ENCODE measurements at regions not wholly inside any gene's neighbourhood (a gene's known extent, or its start where the extent isn't known, plus 50 kb on each side); places are given as distances from the start of the nearest gene placed in this dataset.
"Not testable (repeated sequence)": the region's sequence is repeated elsewhere in the genome, so short reads cannot be mapped to it uniquely, and the experiment has no call there.

DNA sequence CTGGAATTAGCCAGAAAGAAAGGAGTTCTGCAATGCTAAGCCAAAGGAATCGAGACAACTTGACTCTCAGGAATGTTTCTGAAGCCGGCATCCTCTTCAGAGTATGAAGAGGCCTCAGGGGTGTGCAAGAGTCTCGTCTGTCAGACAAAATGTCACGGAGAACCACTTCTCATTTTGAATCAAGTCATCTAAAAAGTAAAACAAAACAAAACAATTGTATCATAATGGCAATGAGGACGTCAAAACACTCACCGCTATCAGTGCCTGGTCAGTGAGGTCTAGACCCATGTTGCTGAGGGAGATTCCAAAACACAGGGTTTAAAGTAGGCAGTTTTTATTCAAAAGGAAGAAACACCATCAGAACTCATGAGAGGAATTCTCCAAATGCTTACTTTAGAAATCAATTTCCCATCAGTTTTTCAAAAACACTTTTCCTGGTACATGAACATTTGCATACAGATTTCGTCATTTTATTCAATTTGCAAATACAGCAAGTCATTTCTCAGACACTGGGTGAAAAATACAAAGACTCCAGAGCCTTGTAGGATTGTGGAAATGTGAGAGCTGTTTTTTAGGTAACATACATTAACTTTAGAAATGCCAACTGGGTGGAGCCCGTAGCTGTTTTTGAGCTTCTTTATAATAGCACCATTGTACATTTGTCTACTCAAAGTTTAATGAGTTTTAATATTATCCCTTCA lies 89.5 kb upstream of the MAP3K1 start:
- no peaks in the 10 kb centered on the region for H3K27me3 ChIP-seq (ENCODE audit: control insufficient read depth, insufficient read depth, low read length)
- H3K4me3 ChIP-seq (ENCODE audit: low read depth, low read length): no peak overlapping the region
- no peak for DNase-seq (ENCODE audit: low read depth)
- no peaks in the 10 kb centered on the region for H3K36me3 ChIP-seq (ENCODE audit: control insufficient read depth, insufficient read depth, low read length)
- TF ChIP-seq, protein P1, sequence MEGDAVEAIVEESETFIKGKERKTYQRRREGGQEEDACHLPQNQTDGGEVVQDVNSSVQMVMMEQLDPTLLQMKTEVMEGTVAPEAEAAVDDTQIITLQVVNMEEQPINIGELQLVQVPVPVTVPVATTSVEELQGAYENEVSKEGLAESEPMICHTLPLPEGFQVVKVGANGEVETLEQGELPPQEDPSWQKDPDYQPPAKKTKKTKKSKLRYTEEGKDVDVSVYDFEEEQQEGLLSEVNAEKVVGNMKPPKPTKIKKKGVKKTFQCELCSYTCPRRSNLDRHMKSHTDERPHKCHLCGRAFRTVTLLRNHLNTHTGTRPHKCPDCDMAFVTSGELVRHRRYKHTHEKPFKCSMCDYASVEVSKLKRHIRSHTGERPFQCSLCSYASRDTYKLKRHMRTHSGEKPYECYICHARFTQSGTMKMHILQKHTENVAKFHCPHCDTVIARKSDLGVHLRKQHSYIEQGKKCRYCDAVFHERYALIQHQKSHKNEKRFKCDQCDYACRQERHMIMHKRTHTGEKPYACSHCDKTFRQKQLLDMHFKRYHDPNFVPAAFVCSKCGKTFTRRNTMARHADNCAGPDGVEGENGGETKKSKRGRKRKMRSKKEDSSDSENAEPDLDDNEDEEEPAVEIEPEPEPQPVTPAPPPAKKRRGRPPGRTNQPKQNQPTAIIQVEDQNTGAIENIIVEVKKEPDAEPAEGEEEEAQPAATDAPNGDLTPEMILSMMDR (IDR thresholded peaks at IDR 0.05; ENCODE audit: insufficient read depth, low read length, poor library complexity, severe bottlenecking): no peak

DNA sequence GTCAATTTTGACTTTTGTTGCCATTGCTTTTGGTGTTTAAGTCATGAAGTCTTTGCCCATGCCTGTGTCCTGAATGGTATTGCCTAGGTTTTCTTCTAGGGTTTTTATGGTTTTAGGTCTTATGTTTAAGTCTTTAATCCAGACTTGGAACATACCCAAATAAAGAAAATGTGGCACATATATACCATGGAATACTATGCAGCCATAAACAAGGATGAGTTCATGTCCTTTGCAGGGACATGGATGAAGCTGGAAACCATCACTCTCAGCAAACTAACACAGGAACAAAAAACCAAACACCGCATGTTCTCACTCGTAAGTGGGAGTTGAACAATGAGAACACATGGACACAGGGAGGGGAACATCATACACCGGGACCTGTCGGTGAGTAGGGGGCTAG lies 90.5 kb upstream of the MAP3K1 start:
- H3K27me3 ChIP-seq (ENCODE audit: control insufficient read depth, insufficient read depth, low read length); H3K4me3 ChIP-seq (ENCODE audit: low read depth, low read length); DNase-seq (ENCODE audit: low read depth): not testable (repeated sequence)

GRCh38 chr5:56722317-56722716 lies 93.0 kb upstream of the MAP3K1 start:
- Histone ChIP-seq H3K27me3 (ENCODE audit: control insufficient read depth, insufficient read depth, low read length) (no peaks in the 10 kb centered on the region), H3K36me3 (ENCODE audit: control insufficient read depth, insufficient read depth, low read length) (no peaks in the 10 kb centered on the region), H3K4me3 (ENCODE audit: low read depth, low read length) (no peak overlapping the region)
- TF ChIP-seq, protein P1 (IDR thresholded peaks at IDR 0.05; ENCODE audit: insufficient read depth, low read length, poor library complexity, severe bottlenecking): no peak
- no peak for DNase-seq (ENCODE audit: low read depth)

More for the DNA sequence above, 90.5 kb upstream of the MAP3K1 start:
- H3K36me3 ChIP-seq (ENCODE audit: control insufficient read depth, insufficient read depth, low read length): not testable (repeated sequence)

GRCh38 chr5:56717253-56717987 lies 97.9 kb upstream of the MAP3K1 start:
- DNase-seq (ENCODE audit: low read depth): no peak
- TF ChIP-seq, protein P1 (IDR thresholded peaks at IDR 0.05; ENCODE audit: insufficient read depth, low read length, poor library complexity, severe bottlenecking): no peak
- no peaks in the 10 kb centered on the region for H3K36me3 ChIP-seq (ENCODE audit: control insufficient read depth, insufficient read depth, low read length)
- H3K27me3 ChIP-seq (ENCODE audit: control insufficient read depth, insufficient read depth, low read length): no peaks in the 10 kb centered on the region
- no peak overlapping the region for H3K4me3 ChIP-seq (ENCODE audit: low read depth, low read length)

DNA sequence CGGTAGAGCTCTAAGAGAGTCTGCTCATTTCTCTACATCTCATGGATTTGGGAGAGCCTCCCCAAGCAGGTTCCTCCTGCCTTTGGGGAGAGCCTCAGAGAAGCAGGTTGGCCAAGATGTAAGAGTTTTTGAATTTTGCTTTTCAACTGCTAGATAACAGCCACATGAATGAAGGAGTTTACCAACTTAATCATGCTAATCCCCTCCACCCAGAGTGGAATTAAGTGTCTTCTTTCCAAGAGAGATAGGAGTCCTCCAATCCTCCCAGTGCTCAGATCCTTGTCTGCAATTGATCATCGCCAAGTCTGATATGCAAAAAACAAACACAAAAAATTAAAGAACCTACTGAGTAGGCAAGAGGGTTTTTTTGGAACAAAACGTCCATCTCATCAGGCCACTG lies 99.4 kb upstream of the MAP3K1 start:
- DNase-seq (ENCODE audit: low read depth): no peak
- TF ChIP-seq, protein P1 (IDR thresholded peaks at IDR 0.05; ENCODE audit: insufficient read depth, low read length, poor library complexity, severe bottlenecking): no peak
- H3K36me3 ChIP-seq (ENCODE audit: control insufficient read depth, insufficient read depth, low read length): no peaks in the 10 kb centered on the region
- no peaks in the 10 kb centered on the region for H3K27me3 ChIP-seq (ENCODE audit: control insufficient read depth, insufficient read depth, low read length)
- H3K4me3 ChIP-seq (ENCODE audit: low read depth, low read length): no peak overlapping the region

DNA sequence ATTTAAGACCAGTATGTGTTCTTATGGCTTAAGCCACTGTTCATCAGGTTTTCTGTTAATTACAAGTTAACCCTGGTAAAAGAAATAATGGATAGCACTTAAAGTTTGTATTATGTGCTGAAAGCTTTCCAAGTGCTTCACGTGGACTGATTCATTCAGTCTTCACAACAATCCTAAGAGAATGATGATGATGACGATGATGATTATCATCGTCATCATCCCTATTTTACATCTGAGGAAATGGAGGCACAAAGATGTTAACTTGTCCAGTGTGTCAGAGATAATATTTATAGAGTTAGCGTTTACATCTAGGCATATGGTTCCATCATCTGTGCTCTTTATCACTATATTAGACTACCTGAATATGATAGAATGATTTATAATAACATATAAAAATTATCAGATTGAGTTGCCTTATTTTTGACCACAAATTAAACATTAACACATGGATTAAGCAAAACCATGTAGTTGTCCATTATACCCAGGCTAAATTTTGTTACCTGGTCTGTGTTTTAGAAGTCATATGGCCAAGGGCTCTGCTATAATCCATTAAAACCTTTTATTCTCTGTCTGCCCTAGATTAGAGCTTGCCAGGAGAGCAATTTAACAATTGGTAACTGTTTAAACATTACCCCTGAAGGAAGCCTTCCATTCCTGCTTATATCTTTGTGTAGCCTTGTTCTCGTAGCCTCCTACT lies 102.3 kb upstream of the MAP3K1 start:
- H3K36me3 ChIP-seq (ENCODE audit: control insufficient read depth, insufficient read depth, low read length): no peaks in the 10 kb centered on the region
- no peaks in the 10 kb centered on the region for H3K27me3 ChIP-seq (ENCODE audit: control insufficient read depth, insufficient read depth, low read length)
- DNase-seq (ENCODE audit: low read depth): no peak
- TF ChIP-seq, protein P1 (IDR thresholded peaks at IDR 0.05; ENCODE audit: insufficient read depth, low read length, poor library complexity, severe bottlenecking): no peak
- H3K4me3 ChIP-seq (ENCODE audit: low read depth, low read length): no peak overlapping the region
